SK-N-SH (cell line): ENCODE measurements at regions not wholly inside any gene's neighbourhood (a gene's known extent, or its start where the extent isn't known, plus 50 kb on each side); places are given as distances from the start of the nearest gene placed in this dataset.

Source experiments
- EZH2phosphoT487 ChIP-seq: fragments of 200-600 bp; sonication (generic); IDR thresholded peaks from 2 replicates; pipeline ENCODE4 v1.6.1; 2017; ENCODE audit warnings: low read depth, mixed run types, mild to moderate bottlenecking, antibody characterized with exemption, moderate library complexity, borderline replicate concordance
- FOXJ3 ChIP-seq: sonication (generic); formaldehyde crosslinking; IDR thresholded peaks from 2 replicates; pipeline ENCODE4 v1.5.1; 2020; ENCODE audit warnings: mild to moderate bottlenecking, missing genetic modification reagents
- TAF1 ChIP-seq: IDR thresholded peaks from 2 replicates; pipeline ENCODE4 v1.6.1; 2012; ENCODE audit warnings: low read depth, mild to moderate bottlenecking, low read length, moderate library complexity, borderline replicate concordance
- TF ChIP-seq, protein P1 (sequence below): fragments of 200-600 bp; sonication (generic); IDR thresholded peaks from 2 replicates; pipeline ENCODE4 v1.6.1; 2017; ENCODE audit warnings: antibody characterized with exemption, mild to moderate bottlenecking, moderate library complexity

DNA sequence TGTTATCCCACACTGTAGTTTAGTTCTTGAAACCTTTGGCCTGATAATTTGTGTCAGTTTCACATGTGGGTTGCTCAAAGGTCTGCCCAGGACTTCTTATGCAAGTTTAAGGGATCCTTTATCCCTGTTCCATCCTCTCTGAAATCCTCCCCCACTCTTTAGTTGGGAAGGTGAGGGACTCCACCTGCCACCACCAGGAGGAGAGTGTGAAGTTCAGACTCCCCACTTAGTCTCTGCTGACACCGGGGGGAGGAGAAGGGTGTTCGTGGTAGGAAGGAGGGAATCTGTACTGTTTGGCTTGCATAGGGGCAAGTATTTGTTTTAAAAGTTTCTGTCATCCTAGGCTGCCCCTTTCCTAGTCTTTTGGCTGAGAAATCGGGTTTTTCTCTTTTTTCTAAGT is 211.8 kb downstream of the PPP4R3C start:
- TF ChIP-seq TAF1 (no peak), FOXJ3 (CRISPR knock-in tag) (no peak), EZH2phosphoT487 (no peak)
- TF ChIP-seq, protein P1, sequence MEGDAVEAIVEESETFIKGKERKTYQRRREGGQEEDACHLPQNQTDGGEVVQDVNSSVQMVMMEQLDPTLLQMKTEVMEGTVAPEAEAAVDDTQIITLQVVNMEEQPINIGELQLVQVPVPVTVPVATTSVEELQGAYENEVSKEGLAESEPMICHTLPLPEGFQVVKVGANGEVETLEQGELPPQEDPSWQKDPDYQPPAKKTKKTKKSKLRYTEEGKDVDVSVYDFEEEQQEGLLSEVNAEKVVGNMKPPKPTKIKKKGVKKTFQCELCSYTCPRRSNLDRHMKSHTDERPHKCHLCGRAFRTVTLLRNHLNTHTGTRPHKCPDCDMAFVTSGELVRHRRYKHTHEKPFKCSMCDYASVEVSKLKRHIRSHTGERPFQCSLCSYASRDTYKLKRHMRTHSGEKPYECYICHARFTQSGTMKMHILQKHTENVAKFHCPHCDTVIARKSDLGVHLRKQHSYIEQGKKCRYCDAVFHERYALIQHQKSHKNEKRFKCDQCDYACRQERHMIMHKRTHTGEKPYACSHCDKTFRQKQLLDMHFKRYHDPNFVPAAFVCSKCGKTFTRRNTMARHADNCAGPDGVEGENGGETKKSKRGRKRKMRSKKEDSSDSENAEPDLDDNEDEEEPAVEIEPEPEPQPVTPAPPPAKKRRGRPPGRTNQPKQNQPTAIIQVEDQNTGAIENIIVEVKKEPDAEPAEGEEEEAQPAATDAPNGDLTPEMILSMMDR: no peak
